CD4-positive, alpha-beta T cell (primary cell): ENCODE measurements at regions not wholly inside any gene's neighbourhood (a gene's known extent, or its start where the extent isn't known, plus 50 kb on each side); places are given as distances from the start of the nearest gene placed in this dataset.

Experiments used
- ATAC-seq: fragments of 200-7000 bp; cut with Tn5 transposase; one replicate; pipeline ENCODE4 v1.10.0; 2022; ENCODE audit warnings: mild to moderate bottlenecking; ENCODE audit not compliant: poor library complexity
- CTCF ChIA-PET: fragments of 350-600 bp; sonication (Branson Sonifier 250); formaldehyde crosslinking; loops from one replicate; lab custom pipeline; 2021; ENCODE audit warnings: antibody characterized with exemption, inconsistent platforms; lab: Charles Lee
- POLR2A ChIA-PET: fragments of 350-600 bp; sonication (Branson Sonifier 250); formaldehyde crosslinking; loops from one replicate; lab custom pipeline; 2021; ENCODE audit warnings: antibody characterized with exemption, inconsistent platforms; lab: Charles Lee
- DNase-seq, 14 experiments: peaks; one replicate each; pipeline ENCODE4 v3.0.0-alpha.2; 2013 to 2020; ENCODE audit warnings: mixed read lengths in 2 of 14
- H3K27ac ChIP-seq, 2 donors: one replicate each; pipeline versions ENCODE4 v1.5.1 to v1.7.0; 2013; ENCODE audit warnings: low read length in 2 of 2, low read depth in 1 of 2, mild to moderate bottlenecking in 1 of 2
- H3K27me3 ChIP-seq, 2 experiments: 1 replicate in 1 of 2; 2 replicates in 1 of 2; pipeline versions ENCODE4 v1.6.1 to v1.7.0; 2013; ENCODE audit warnings: low read length in 2 of 2, control low read depth in 1 of 2, mild to moderate bottlenecking in 1 of 2, moderate library complexity in 1 of 2; ENCODE audit not compliant: insufficient read depth in 2 of 2, control insufficient read depth in 1 of 2
- H3K36me3 ChIP-seq: one replicate; pipeline ENCODE4 v1.6.1; 2013; ENCODE audit warnings: low read length, control low read depth; ENCODE audit not compliant: insufficient read depth
- H3K4me1 ChIP-seq: one replicate; pipeline ENCODE4 v1.6.1; 2013; ENCODE audit warnings: low read length, control low read depth; ENCODE audit not compliant: insufficient read depth
- H3K4me3 ChIP-seq: one replicate; pipeline ENCODE4 v1.5.1; 2013; ENCODE audit warnings: mild to moderate bottlenecking, low read length, moderate library complexity
- H3K9me3 ChIP-seq, 2 experiments: 1 replicate in 1 of 2; 2 replicates in 1 of 2; pipeline versions ENCODE4 v1.6.1 to v1.7.0; 2013; ENCODE audit warnings: low read length in 2 of 2, mild to moderate bottlenecking in 2 of 2, control low read depth in 1 of 2, moderate library complexity in 1 of 2; ENCODE audit not compliant: control insufficient read depth in 1 of 2, insufficient read depth in 1 of 2
- H3K27ac Mint-ChIP-seq: one replicate; pipeline ENCODE4 v1.8.0; 2020; ENCODE audit warnings: mixed read lengths
- H3K27me3 Mint-ChIP-seq: one replicate; pipeline ENCODE4 v1.8.0; 2021; ENCODE audit warnings: mixed read lengths
- H3K36me3 Mint-ChIP-seq: one replicate; pipeline ENCODE4 v1.8.0; 2021; ENCODE audit warnings: low read depth, mixed read lengths
- H3K4me1 Mint-ChIP-seq: one replicate; pipeline ENCODE4 v1.8.0; 2021; ENCODE audit warnings: low read depth, mixed read lengths
- H3K4me3 Mint-ChIP-seq: one replicate; pipeline ENCODE4 v1.8.0; 2020; ENCODE audit warnings: mild to moderate bottlenecking, mixed read lengths
- H3K9me3 Mint-ChIP-seq: one replicate; pipeline ENCODE4 v1.8.0; 2020; ENCODE audit warnings: mixed read lengths
- CTCF ChIP-seq: fragments of 200-600 bp; IDR thresholded peaks from one replicate; pipeline ENCODE4 v1.8.0; 2022; ENCODE audit warnings: antibody characterized with exemption, mild to moderate bottlenecking
- intact Hi-C, 2 experiments: fragments of 100-400 bp; cut with DNase I in 1 of 2; cut with micrococcal nuclease in 1 of 2; formaldehyde crosslinking; loops; one replicate each; pipeline versions ENCODE4 v1.15.1 to v1.9.0; 2023 to 2025; cut with DNase I, micrococcal nuclease

GRCh38 chr4:59869559-59869958 is 1330.6 kb upstream of the ADGRL3 start:
- DNase-seq (no peak), ATAC-seq (no peak)
- Histone ChIP-seq H3K36me3 (no peaks in the 10 kb centered on the region), H3K27me3 (no peaks in the 10 kb centered on the region), H3K4me3 (no peak overlapping the region), H3K27ac (no peak overlapping the region), H3K9me3 (no peaks in the 10 kb centered on the region), H3K4me1 (no peaks in the 10 kb centered on the region)
- no peak overlapping the region for H3K27ac Mint-ChIP-seq
- no peak for TF ChIP-seq CTCF
- intact Hi-C loops = no loop called here
- H3K4me3 Mint-ChIP-seq = no peak overlapping the region
- POLR2A ChIA-PET = no interaction called here
- no peaks in the 10 kb centered on the region for H3K4me1 Mint-ChIP-seq
- CTCF ChIA-PET = no interaction called here
- no peaks in the 10 kb centered on the region for H3K36me3 Mint-ChIP-seq
- peaks cover 5% of the 10 kb centered on the region for H3K9me3 Mint-ChIP-seq
- no peaks in the 10 kb centered on the region for H3K27me3 Mint-ChIP-seq

GRCh38 chr4:59881632-59882031 is 1318.5 kb upstream of the ADGRL3 start:
- Mint-ChIP-seq H3K27me3 (no peaks in the 10 kb centered on the region), H3K27ac (no peak overlapping the region), H3K9me3 (no peaks in the 10 kb centered on the region), H3K36me3 (no peaks in the 10 kb centered on the region), H3K4me1 (no peaks in the 10 kb centered on the region), H3K4me3 (no peak overlapping the region)
- DNase-seq (no peak), ATAC-seq (no peak)
- Histone ChIP-seq H3K9me3 (peaks cover 0 to 3% of the 10 kb centered on the region in 2 experiments), H3K4me3 (no peak overlapping the region), H3K36me3 (no peaks in the 10 kb centered on the region), H3K4me1 (no peaks in the 10 kb centered on the region), H3K27me3 (no peaks in the 10 kb centered on the region), H3K27ac (no peak overlapping the region)
- ChIA-PET CTCF (no interaction called here), POLR2A (no interaction called here)
- intact Hi-C loops = no loop called here
- TF ChIP-seq CTCF = no peak

- no peak overlapping the region for H3K4me3 ChIP-seq
- no peak overlapping the region for H3K27ac ChIP-seq
- ChIA-PET POLR2A (no interaction called here), CTCF (no interaction called here)
- DNase-seq = no peak
- Mint-ChIP-seq H3K9me3 (peaks cover 11% of the 10 kb centered on the region), H3K27ac (no peak overlapping the region), H3K36me3 (no peaks in the 10 kb centered on the region), H3K4me1 (no peaks in the 10 kb centered on the region), H3K27me3 (no peaks in the 10 kb centered on the region), H3K4me3 (no peak overlapping the region)
- no peaks in the 10 kb centered on the region for H3K9me3 ChIP-seq
- no peaks in the 10 kb centered on the region for H3K27me3 ChIP-seq
- intact Hi-C loops = no loop called here
- no peak for ATAC-seq
- TF ChIP-seq CTCF = no peak
- H3K36me3 ChIP-seq = no peaks in the 10 kb centered on the region
- no peaks in the 10 kb centered on the region for H3K4me1 ChIP-seq
Measured at GRCh38 chr4:59904331-59904730, 1295.8 kb upstream of the ADGRL3 start.
